A204.1 (cell line): ENCODE measurements at regions not wholly inside any gene's neighbourhood (a gene's known extent, or its start where the extent isn't known, plus 50 kb on each side); places are given as distances from the start of the nearest gene placed in this dataset.

Experiments
- FAIRE-seq: peaks from 2 replicates; lab custom pipeline; 2012; peaks lifted over from hg19 to GRCh38; lab: Jason Lieb, UNC

DNA sequence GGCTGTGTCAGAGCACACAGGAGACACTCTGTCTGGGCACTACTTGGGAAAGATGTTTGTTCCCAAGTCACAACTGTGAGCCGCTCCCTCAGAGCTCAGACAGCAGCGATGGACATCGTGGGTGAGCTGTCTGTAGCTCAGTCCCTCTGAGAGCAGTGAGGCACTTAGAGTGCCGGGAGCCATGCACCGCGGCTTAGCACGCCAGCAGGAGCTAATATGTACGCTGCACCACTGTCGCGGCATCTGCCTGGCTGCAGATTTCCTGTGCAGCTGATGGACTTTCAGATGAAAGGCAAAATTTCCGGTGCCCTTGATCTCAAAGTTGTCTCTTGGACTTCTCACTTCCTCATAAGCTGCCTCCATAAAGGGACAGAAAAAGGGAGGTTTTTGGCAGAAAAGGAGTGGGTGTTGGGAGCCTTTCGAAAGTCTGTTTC is 92.8 kb upstream of the ZNF469 start:
- FAIRE-seq = no peak

DNA sequence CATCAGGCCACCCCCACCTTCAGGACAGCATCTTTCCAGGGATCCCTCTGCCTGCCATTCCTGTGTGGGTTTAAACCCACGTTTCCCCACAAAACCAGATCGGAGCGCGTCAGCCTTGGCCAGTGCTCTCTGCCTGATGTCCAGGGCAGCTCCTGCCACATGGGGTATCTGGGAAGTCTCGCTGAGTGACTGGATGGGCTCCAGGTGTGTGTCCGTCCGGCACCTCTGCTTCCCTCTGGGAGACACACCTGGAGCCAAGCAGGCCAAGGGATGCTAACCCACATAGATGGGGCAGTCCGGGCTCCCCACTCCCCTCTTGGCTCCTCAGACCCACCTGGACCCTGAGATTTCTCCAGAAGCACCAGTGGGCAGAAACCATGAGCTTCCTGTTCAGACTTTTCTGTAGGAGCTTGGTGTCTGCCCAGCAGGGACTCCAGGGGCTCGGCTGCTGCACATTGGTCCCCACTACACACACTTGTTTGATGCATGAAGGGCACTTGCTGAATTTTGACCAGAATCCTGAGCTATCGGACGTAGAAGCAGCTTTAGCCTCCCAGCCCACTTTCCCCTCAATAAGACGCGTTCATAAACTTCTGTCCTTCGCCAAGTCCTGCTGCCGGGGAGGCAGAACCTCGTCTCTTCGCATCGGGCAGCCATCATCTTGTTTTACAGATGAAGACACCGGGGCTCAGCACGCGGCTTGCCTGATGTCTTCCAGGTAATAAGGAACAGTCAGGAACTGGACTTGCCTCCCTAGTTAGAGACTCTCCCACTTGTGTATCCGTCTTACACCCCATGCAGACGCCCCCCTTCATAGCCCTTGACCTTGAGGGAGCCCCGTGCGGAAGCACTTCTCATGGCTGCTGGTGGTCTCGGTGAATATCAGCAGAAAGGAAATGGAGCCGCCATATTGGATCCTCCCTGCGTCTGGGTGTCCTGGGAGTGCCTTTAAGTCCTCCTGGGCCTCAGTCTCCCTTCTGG is 91.6 kb upstream of the ZNF469 start:
- no peak for FAIRE-seq

DNA sequence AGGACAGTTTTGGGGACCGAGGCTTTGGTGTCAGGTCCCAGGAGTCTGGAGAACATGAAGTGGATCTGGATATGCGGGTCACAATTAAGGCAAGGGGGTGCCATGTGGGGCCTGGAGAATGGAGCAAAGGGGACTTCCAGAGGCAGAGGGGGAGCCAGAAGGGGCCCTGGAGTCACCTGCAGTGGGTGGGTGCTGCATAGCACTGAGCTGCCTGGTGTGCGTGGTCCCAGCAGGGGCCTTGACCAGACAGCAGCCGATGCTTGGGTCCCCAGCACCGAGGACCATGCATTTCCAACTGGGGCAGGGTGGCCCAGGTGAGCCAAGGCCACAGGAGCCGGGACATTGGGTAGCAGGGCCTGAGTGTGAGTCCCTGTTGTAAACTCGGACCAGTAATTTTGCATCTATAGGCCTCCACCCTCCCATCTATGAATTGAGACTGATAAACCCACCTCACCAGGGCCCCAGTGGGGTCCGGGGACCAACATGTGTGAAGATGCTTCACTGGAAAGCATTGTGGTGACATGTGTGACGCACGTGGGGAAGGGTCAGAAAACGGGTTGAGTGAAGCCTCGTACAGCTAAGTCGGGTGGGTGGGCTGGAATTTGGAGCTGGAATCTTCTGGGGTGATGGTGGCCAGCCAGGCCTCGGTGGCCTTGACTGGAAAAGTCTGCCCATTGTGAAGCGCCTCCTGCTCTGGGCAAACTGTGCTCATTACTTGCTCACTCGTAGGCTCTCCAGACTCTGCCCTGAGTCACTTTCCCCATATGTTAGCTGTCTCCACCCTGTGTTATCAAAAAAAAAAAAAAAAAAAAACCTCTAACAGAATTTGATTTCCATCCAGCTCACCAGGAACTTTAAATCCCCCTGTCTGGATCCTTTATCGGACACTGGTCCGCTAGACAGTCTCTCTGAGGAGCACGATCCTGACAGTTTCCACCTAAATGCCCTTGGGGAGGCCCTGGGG is 90.5 kb upstream of the ZNF469 start:
- FAIRE-seq = no peak

DNA sequence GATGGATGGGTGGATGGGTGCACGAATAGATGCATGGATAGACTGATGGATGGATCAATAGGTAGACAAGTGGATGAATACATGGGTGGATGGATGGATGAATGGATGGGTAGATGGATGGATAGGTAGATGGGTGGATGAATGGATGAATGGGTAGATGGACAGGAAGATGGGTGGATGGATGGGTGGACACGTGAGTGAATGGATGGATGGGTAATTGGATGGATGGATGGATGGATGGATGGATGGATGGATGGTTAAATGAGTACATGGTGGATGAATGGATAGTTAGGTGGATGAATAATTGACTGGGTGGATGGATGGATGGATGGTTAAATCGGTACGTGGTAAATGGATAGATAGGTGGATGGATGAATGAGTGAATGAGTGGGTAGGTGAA is 89.7 kb upstream of the ZNF469 start:
- no peak for FAIRE-seq

DNA sequence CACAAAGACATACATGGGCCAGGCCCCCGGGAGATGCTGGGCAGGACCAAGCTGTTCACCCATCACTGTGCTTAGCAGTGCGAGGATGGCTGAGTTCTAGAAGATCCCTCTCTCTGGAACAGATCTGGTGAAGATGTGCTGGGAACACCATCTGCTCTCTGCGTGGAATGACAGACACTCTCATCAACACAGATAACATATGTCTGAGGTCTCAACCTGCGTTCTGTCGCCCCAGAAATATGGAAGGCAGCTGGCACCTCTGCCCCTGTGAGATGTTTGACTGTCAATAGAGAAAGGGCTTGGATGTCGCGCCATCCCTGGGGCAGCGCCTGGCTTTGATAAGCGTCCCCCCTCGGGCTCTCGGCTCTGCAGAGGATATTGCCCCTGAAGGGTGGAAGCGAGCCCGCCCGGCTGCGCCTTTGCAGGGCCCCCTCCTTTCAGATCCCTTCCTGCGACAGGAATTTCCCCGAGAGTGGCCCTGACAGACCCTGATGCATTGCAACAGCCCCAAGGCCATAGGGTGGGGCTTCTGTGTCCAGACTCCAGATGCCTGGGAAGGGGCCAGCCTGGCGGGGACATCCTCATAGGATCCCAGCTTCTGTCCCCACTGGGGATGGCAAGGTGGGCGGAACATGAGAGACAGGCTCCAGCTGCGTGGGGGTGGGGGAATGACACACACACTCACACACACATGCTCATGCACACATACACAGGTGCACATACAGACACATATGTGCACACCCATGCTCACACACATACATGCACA is 86.9 kb upstream of the ZNF469 start:
- no peak for FAIRE-seq

DNA sequence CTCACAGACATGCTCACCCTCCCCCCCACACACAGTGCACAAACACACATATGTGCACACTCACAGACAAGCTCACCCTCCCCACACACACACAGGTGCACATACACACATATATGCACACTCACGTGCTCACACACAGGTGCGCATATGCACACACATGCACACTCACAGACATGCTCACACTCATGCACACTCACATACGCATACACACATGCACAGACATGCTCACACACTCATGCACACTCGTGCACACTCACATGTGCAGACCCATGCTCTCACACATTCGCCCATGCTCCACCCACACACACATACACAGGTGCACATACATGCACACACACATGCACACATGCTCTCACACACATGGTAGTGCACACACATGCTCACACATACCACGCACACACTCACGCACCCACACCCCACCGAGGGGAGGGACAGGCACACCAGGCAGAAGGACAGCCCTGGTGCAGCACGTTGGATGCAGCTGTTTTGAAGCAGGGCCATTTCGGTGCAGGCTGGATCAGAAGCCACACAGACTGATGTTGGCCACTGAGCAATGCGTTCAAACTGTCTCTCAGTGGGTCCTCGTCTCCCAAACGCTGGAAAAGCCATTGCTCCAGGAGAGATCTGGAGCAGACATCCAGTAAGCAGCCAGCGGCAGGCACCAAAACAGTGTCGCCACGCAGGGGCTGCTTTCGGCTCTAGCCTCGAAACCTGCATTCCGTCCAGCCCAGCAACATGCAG is 86.2 kb upstream of the ZNF469 start:
- FAIRE-seq = no peak

DNA sequence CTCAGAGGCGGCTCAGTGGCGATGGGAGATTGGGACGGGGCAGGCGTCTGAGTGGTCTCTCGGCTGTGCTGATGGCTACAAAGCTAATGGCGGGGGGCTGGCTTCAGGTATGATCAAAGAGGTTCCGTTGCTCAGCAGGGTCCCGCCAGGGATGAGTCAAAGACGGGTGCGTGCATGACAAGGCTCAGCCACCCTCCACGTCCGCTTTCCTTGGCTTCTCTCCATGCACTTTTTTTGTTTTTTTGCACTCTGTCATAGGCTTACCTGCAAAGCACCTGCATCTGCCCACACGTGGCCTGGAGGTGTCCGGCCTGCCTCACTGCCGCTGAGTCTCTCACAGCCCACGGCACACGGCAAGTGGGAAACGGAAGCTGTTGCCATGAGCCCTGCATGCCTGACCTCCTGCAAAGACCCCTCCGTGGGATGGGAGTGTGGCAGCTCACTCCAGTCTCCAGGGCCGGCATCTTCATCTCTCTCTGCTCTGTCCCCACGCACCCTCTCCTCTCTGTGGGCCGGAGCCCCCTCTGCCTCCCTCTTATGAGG is 85.5 kb upstream of the ZNF469 start:
- FAIRE-seq = no peak

DNA sequence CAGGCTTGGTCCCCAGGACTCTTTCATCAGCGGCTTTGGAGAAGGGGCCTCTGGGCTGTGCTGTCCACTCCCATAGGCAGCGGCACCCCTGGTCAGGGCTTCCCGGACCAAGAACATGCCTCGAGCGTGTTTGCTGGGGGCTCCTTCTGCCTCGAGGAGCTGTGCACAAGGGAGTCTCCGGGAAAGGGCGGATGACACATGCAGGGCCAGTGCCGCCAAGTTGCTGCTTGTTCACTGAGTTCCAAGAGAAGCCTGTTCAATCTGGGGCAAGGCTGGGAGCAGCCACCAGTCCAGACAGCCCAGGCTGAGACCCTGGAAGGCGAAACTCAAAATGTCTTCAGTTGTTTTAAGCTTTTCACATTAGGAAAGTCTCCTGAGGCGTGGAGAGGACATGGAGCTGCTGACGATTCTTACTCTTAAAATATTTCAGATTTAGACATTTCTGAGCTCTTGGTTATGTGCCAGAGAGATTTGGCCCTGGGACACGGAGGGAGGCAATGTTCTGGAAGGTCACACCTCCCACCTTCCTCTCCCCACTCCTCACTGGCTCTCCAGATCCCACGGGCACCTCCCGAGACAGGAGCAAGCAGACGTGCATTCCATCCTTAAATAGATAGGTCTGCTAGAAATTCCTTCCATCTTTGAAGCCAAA is 84.5 kb upstream of the ZNF469 start:
- no peak for FAIRE-seq

DNA sequence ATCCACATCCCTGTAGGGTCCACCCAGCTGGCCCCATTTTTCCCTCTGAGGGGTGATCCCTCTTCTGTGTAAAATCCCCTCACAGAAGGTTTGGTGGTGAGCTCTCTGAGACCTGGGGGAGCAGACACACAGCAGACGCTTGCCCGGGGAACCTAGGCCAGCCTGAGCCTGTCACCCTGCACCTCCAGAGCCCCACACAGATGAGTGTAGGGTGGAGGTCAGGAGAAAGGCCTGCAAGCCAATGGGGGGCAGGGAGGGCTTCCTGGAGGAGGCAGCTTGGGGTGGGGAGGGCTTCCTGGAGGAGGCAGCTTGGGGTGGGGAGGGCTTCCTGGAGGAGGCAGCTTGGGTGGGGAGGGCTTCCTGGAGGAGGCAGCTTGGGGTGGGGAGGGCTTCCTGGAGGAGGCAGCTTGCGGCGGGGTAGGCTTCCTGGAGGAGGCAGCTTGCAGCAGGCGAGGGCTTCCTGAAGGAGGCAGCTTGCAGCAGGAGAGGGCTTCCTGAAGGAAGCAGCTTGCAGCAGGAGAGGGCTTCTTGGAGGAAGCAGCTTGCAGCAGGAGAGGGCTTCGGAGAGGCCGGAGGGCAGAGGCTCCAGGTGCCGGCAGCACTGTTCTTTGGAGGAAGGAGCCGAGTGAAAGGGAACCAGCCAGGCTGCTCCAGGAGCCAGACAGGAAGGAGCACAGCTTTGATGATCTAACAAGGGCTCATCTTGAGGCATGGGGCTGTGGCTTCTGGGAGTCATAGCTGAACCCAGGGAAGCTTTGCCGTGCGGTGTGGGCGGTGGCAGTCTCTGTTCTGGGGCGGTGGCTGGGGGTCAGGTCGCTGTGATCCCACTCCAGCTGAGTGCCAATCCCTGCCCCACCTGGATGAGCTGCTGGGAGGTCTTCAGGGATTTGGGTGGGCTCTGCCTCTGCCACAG is 83.7 kb upstream of the ZNF469 start:
- no peak for FAIRE-seq

DNA sequence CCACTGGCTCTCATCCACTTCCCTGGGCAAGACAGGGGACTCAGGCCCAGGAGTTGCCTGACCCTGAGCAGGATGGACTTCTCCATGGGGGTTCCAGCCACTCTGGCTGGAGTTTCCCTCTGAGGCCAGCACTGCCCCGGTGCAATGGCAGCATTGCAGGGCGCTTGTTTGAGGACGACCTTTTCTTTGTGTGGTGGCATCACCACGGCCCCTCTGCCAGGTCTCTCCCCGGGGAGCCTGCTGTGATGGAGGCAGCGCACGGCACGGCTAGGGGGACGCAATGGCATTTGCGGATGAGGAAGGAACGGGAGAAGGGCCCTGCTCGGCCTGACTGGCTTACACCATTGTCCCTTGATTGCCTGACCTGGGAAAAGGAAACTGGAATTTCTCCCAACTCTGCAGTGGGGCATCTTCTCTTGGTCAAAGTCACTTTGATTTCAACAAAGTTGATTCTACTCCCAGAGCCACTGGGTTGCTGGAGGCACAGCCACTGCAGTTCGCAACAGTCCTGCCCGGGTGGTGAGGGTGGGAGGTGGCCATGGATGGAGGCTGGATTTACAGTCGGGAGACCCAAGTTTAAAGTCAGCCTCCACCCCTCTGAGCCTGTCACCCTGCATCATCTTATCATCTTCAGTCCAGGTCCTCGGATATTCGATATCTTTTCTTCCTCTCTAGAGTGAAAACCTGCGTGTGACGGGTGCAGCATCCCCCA is 82.9 kb upstream of the ZNF469 start:
- no peak for FAIRE-seq

DNA sequence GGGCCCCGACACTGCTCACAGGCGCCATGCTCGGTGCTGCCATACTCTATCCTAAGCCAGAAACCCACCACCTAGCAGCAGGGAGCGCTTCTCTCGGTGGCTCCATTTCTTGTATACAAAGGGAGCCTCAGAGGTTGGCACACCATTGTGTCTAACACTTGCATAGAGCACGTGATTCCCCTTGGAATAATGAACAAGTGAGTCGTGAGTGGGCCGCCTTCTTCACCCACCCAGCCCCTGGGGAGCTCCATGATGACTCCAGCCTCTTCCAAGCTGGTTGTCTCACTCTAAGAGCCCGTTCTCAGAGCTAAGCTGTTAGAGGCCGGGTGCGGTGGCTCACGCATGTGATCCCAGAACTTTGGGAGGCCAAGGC is 82.3 kb upstream of the ZNF469 start:
- no peak for FAIRE-seq

DNA sequence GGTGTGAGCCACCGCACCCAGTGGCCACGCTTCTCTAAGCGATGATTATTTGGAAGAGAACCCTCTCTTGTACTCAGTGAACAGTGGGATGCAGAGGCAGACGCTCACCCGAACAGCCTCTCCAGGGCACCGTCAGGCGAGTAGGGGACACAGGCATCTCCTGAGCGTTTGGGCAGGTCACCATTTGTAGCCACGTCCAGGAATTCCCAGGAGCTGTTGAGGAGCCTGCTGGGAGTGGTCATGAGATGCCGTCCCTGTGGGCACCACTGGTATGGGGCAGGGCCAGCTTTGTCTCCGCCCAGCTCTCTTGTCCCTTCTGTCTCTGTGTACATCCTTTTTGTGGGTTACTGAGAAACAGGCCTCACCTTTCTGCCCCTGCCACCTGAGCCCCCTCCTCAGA is 81.3 kb upstream of the ZNF469 start:
- FAIRE-seq = no peak

DNA sequence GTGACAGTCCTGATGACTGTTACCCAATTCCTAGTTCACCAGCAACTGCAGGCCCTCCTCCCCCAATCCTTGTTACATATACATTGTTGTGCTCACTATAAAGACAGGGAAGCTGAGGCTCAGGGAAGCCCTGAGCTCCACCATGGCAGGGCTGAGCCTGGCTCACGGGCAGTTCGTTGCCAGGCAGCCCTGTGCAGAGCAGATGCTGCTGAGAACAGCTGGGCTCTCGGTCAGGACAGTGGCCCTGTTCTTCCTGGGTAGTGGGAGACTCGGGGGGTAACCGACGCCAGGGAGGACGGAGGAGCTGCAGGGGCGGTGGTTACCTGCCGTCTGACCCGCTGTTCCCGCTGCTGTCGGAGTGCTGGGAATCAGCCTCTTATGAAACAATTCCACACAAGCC is 80.9 kb upstream of the ZNF469 start:
- FAIRE-seq = no peak

DNA sequence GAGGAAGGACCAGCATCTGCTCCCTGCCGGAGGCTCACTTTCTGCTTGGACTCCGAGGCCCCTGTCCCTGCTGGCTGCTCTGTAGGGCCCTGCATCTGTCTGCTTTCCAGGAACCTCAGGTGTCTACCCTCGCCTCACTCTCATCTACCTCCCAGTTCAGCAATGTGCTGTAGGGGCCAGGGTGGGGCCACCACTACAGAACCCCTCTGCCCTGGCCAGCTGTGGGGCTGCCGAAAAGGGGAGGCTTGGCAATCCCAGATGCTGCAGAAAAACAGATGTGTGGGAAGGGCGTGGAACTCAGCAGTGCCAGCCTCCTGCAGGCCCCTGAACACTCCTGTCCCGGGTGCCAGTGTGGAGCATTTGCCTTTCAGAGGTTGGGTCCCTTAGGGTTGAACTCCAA is 80.1 kb upstream of the ZNF469 start:
- FAIRE-seq = no peak

DNA sequence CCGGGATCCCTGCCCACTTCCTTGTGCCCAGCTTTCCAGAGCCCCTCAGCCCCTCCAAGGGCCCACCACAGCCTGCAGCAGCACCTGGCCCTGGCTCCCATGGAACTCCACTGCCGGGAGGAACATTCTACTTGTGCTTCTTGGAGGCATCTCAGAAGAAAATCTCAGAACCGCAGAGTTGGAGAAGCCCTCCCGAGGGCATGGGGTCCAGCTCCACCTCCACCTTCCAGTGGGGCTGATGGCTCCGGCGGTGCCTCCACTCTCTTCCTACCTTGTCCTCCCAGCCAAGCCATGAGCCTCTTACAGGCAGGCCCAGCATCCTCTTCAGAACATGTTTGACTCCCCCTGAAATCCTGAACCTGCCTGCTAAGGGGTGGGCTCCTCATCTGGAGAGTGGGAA is 79.4 kb upstream of the ZNF469 start:
- no peak for FAIRE-seq

DNA sequence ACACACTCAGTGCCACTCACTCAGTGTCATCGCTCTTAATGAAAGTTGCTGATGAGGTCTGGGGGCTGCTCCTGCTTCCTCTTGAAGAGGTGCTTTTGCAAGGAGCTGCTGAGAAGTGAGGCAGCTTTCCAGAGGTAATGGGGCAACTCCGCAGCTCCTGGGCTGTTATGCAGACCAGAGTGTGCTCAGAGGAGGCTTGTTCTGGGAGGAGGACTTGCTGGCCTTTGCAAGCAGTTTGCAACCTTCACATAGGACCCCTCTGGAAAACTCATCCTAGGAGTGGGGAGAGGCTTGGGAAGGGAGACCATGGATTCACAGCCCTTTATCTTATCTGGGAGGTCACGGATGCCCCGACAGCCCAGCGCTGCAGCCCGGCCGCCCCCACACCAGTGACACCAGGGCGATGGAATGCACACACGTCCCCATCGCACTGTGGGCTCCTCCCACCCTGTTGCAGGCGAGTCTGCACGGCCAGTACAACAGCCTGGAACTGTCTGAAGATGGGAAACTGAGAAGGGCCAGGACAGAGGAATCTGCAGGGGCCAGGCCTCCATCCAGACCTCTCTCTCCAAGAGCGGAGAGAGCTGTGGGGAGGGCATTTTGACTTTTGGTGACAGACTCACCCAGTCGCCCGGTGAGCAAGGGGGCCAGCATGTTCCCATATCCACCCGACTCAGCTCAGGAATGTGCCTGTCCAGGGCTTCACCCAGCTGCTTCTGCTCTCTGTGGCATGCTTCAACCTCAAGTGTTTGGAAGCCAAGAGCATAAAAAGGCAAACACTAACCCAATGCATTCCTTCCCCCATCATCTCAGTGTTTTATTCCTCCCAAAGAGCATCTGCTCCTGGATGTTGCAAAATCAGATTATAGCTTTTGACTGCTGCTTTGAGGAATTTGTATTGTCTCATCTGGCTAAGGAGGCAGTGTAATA is 78.6 kb upstream of the ZNF469 start:
- no peak for FAIRE-seq

DNA sequence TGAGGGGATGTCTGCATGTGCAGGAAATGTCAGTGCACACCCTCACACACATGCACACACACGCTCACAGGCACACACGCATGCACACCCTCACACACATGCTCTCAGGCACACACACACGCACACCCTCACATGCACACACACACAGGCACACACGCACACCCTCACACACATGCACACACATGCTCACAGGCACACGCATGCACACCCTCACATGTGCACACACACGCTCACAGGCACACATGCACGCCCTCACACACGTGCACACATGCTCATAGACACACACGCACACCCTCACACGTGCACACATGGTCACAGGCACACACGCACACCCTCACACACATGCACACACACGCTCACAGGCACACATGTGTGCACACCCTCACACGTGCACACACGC is 77.6 kb upstream of the ZNF469 start:
- FAIRE-seq = no peak

DNA sequence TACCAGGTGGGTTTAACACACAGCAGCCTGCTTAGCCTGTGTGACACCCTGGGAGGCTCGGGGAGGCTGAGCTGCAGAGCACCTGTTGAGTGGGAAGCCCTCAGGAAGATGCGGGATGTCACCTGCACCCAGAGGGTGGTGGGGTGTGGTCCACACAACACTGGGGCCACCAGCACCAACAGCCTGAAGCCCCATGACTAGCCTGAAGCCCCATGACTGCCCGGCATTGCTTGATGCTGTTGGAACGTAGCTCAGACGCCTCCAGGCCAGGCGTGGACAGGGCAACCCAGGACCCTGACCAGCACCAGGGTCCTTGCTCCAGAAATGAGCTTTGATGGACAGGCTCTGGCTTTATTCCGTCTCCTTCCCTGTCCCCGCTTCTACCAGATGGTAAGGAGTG is 76.3 kb upstream of the ZNF469 start:
- no peak for FAIRE-seq
